ENCODE measurements at regions not wholly inside any gene's neighbourhood (a gene's known extent, or its start where the extent isn't known, plus 50 kb on each side); places are given as distances from the start of the nearest gene placed in this dataset.

GRCh38 chr4:96969455-96969854 lies 1129.6 kb downstream of the PDHA2 start:
- no peak overlapping the region for H3K27ac ChIP-seq
- TF ChIP-seq CTCF (conservative IDR thresholded peaks at IDR 0.05): no peak
- no peak for TF ChIP-seq ZFX (IDR thresholded peaks at IDR 0.05)

GRCh38 chr4:96972920-96973319 lies 1133.0 kb downstream of the PDHA2 start:
- H3K27ac ChIP-seq: no peak overlapping the region
- no peak for TF ChIP-seq CTCF (conservative IDR thresholded peaks at IDR 0.05)
- TF ChIP-seq ZFX (IDR thresholded peaks at IDR 0.05): no peak

- H3K27ac ChIP-seq: no peak overlapping the region
- no peak for TF ChIP-seq ZFX (IDR thresholded peaks at IDR 0.05)
- peak; percentile 7; the same call in 1 of the 2 replicates for TF ChIP-seq CTCF (conservative IDR thresholded peaks at IDR 0.05)
Measured at GRCh38 chr4:96974295-96974694, 1134.4 kb downstream of the PDHA2 start.

GRCh38 chr4:96983830-96984229 lies 1143.9 kb downstream of the PDHA2 start:
- TF ChIP-seq CTCF (conservative IDR thresholded peaks at IDR 0.05) (no peak), ZFX (IDR thresholded peaks at IDR 0.05) (no peak)

GRCh38 chr4:96986816-96987215 lies 1146.9 kb downstream of the PDHA2 start:
- no peak overlapping the region for H3K27ac ChIP-seq
- TF ChIP-seq CTCF (conservative IDR thresholded peaks at IDR 0.05) (no peak), ZFX (IDR thresholded peaks at IDR 0.05) (no peak)

More at GRCh38 chr4:96983830-96984229, 1143.9 kb downstream of the PDHA2 start:
- H3K27ac ChIP-seq: no peak overlapping the region

- no peak overlapping the region for H3K27ac ChIP-seq
- TF ChIP-seq CTCF (conservative IDR thresholded peaks at IDR 0.05) (no peak), ZFX (IDR thresholded peaks at IDR 0.05) (no peak)
Measured at GRCh38 chr4:96991083-96991482, 1151.2 kb downstream of the PDHA2 start.

GRCh38 chr4:96992443-96992842 lies 1150.8 kb downstream of the STPG2 start:
- H3K27ac ChIP-seq: no peak overlapping the region
- TF ChIP-seq CTCF (conservative IDR thresholded peaks at IDR 0.05) (no peak), ZFX (IDR thresholded peaks at IDR 0.05) (no peak)
